Dermis microvascular lymphatic vessel endothelial cell (primary cell): ENCODE measurements at regions not wholly inside any gene's neighbourhood (a gene's known extent, or its start where the extent isn't known, plus 50 kb on each side); places are given as distances from the start of the nearest gene placed in this dataset.

Source experiments
- DNase-seq, 2 donors: peaks; one replicate each; pipeline versions ENCODE4 v3.0.0 to v3.0.0-alpha.2; 2010; ENCODE audit warnings: low read depth in 2 of 2

- DNase-seq = no peak
Measured at GRCh38 chr1:4087530-4088420, 187.7 kb upstream of the C1orf174 start.

DNA sequence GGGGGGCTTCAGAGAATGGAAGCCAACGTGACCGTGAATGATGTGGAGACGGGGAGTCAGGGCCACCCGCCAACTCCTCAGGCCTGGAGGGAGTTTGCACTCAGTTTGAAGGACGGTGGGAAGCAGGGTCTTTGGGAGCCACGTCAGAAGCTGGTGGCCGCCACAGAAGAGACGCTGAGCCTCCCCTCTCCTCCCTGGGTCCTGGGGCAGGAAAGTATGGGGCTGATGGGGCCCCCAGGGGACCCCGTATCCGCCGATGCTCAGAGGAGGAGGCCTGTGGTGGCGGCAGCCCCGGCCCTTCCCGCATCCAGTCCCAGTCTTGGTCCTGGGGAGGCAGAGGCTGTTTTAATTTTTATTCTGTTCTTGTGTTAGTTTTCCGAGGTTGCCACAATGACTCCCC, 188.6 kb upstream of the C1orf174 start:
- DNase-seq = no peak

- no peak for DNase-seq
Measured at GRCh38 chr1:4089421-4090175, 189.5 kb upstream of the C1orf174 start.

- DNase-seq = no peak
Measured at GRCh38 chr1:4090556-4090955, 190.5 kb upstream of the C1orf174 start.

DNA sequence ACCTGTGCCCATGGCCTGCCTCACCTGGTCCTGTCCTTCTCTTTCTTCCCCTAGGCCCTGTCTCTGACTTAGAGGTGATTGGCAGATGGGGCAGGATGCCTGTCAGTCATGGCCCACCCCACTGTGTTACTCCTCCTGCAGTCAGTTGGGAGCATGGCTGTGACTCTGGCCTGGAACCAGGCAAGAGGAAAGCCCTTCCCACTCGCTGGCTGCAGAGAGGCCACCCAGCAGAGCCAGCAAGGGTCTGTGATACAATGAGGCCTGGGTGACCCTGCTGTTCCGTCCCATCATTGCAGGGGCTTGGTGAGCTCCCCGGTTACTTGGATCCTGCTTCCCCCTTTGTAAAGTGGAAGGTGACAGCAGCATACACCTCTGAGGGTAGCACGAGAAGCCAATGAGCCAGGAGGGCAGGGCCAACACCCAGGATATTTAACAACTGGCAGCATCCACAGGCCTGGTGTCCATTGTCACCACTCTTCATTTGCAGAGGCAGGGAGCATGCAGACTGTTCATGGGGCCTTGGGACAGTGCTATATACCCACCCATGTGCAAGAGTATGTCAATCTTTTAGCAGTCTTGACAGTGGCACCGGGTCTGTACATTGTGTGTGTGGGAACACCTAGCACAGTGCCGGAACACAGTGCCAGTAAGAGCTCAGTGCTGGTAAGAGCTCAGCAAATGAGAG, 191.0 kb upstream of the C1orf174 start:
- DNase-seq = no peak

DNA sequence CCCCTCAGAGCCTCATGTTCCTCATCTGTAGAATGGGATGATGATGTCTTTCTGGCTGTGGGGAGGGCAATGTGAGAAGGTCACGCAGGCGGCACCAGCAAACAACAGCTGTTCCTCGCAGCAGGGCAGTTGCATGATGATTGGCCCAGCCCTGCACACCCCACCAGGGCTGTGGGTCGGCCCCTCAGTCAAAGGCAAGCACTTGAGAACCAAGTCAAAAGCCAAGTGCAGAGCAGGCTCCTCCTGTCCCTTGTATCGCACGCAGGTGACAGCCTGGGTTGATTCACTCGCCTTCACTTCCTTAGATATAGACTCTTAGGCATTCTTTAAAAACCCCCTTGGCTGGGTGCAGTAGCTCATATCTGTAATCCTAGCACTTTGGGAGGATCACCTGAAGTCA, 191.9 kb upstream of the C1orf174 start:
- no peak for DNase-seq

DNA sequence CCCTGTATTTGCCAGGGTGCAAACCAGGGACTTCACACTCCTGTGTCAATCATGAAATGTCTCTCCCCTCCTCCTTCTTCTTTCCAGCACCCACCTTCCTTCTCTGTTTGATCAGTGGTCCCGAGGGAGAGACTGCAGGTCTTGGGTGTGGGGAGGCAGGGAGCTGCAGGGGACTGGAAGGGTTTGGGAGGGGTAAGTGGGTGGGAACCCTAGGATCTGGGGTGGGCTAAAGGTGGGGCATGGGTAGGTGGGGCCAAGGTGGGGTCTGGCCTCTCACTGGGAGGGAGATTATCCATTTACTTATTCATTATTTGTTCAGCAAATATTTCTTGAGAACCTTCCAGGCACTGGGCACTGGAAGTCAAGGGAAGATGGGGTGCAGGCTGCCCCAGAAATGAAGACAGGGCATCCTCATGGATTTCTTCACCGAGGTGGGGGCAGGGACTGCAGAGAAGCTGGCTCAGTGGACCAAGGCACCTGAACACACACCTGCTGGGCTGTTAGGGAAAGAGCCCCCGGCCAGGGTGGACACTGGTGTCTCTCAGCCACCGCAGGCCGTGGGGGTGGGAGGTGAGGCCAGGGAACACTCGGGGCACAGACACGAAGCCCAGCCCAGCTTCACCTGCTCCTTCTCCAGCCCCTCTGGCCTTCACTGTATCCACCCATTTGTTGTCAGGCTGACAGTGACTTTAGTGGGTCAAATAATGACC, 193.9 kb upstream of the C1orf174 start:
- DNase-seq = no peak

DNA sequence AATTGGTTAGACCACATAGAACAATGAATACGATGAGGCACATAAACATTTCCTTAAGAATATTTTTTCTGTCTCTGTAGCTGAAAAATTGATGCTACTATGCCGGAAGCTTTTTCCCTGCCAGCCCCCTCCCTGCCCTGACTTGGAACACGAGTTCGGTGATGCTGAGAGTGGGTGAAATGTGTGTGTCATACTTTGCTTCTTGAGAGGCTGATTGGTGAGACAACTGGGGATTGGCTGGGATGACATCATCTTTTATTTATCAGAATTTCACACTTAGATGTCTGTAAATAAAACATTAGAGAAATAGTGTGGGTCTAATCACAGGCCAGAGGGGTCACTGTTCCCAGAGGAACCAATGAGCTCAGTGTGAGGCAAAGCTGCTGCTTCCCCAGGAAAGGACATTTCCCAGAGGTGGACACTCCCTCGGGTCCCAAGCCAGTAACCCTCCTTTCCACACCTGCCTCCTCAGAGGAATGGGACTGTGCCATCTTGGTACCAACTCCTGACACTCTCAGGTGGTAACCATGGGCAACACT, 195.4 kb upstream of the C1orf174 start:
- DNase-seq = no peak

- DNase-seq = no peak
Measured at GRCh38 chr1:4101459-4102161, 201.5 kb upstream of the C1orf174 start.

DNA sequence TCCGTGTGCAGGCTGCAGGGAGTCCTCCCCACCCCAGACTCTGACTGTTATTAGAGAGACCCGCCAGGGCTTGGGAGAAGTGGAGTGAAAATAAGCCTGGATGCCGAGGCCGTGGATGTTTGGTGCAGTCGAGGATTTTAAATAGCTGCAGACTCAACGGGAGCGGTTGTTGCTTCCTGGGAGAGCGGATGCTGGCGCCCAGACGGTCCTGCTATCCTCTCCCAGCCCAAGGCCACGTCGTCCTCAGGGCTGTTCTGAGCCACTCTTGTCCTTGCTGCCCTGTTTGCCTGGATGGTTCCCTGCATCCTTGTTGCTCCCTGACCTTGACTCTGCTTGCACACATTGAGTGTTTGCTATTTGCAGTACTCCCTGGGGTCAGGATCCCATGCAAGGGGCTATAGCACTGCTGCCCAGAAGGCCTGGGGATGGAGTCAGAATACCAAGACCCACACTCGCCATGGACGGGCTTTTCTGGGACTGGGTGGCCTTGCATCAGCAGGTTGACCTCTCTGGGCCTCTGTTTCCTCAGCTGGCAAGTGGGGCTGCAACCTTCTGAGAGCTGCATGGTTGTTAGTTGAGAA, 205.3 kb upstream of the C1orf174 start:
- DNase-seq = no peak

- no peak for DNase-seq
Measured at GRCh38 chr1:4106731-4107130, 206.7 kb upstream of the C1orf174 start.

DNA sequence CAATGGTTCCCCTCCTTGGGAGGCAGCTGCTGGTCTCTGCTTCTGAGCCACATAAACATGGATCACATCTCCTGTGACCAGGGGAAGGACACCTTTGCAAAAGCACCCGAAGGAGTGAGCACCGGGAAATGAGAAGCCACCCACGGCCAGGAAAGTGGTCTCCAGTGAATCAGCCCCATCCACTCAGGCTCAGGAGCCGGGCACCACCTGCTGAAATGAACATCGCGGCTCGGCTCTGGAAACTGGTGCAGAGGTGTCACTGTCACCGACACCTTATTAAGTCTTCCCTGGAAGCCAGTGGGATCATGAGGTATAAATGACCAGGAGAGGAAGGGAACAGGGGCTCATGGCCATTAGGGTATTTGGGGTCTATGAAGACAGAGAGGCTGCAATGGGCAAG, 207.2 kb upstream of the C1orf174 start:
- DNase-seq = no peak

DNA sequence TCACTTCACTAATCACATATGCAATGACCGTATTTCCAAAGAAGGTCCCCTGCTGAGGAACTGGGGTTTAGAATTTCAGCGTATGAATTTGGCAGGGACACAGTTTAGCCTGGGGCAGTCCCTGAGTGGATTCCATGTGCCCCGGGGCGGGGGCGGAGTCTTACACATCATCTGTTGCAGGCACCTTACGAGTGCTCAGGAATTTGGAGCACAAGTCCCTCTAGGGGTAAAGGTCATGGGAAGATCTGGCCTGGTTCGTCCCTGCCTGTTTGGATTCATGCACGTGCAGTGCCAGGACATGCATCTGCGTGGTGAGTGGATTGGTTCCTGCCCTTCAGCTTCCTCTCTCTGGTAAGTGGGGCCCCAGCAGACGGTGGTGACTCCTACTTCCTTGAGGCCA, 208.3 kb upstream of the C1orf174 start:
- DNase-seq = no peak

GRCh38 chr1:4108758-4109627, 208.9 kb upstream of the C1orf174 start:
- DNase-seq = no peak

- no peak for DNase-seq
Measured at GRCh38 chr1:4109628-4109940, 209.5 kb upstream of the C1orf174 start.

GRCh38 chr1:4110888-4111287, 210.8 kb upstream of the C1orf174 start:
- DNase-seq = no peak

DNA sequence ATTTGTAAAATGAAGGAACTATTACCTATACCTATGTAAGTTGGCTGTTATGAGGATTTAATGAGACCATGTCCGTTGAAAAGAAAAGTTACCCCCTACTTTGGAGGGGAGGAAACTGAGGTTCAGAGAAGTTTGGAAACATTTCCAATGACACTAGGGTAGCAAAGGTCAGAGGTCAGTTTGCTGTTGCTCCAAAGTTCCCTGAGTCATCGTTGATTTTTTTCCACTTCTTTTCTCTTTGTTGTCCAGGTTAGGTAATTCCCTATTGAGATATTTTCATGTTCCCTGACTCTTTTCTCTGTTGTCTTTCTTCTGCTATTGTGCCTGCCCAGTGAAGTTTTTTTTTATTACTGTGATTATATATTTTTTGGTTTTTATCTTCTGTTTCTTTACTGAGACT, 213.8 kb upstream of the C1orf174 start:
- DNase-seq = no peak

- DNase-seq = no peak
Measured at GRCh38 chr1:4115191-4115900, 215.3 kb upstream of the C1orf174 start.

GRCh38 chr1:4117196-4117595, 217.1 kb upstream of the C1orf174 start:
- no peak for DNase-seq
